NB4 (cell line): ENCODE measurements at regions not wholly inside any gene's neighbourhood (a gene's known extent, or its start where the extent isn't known, plus 50 kb on each side); places are given as distances from the start of the nearest gene placed in this dataset.

Source experiments
- DNase-seq: peaks from one replicate; pipeline ENCODE4 v3.0.0; 2010; ENCODE audit warnings: low read depth
- H3K4me3 ChIP-seq: one replicate; pipeline ENCODE4 v1.5.1; 2011; ENCODE audit warnings: mild to moderate bottlenecking, low read depth, low read length, moderate library complexity
- CTCF ChIP-seq: IDR thresholded peaks from one replicate; pipeline ENCODE4 v1.5.1; 2012; ENCODE audit warnings: low read depth, low read length
- MAX ChIP-seq: IDR thresholded peaks from 2 replicates; pipeline ENCODE4 v1.6.1; 2011; ENCODE audit warnings: low read depth, low read length
- MYC ChIP-seq: IDR thresholded peaks from 2 replicates; pipeline ENCODE4 v1.6.1; 2011; ENCODE audit warnings: low read depth, low read length
- POLR2A ChIP-seq: IDR thresholded peaks from 2 replicates; pipeline ENCODE4 v1.6.1; 2011; ENCODE audit warnings: mild to moderate bottlenecking; ENCODE audit not compliant: insufficient read length; ENCODE audit errors: extremely low read depth

- no peak for TF ChIP-seq POLR2A
- TF ChIP-seq MAX, result no peak
- TF ChIP-seq CTCF, result no peak
- TF ChIP-seq MYC, result no peak
- no peak overlapping the region for H3K4me3 ChIP-seq
- no peak for DNase-seq
Measured at GRCh38 chr7:120160166-120160565, 112.8 kb upstream of the KCND2 start.

GRCh38 chr7:120163449-120163848 is 109.5 kb upstream of the KCND2 start:
- TF ChIP-seq POLR2A (no peak), MYC (no peak), MAX (no peak), CTCF (no peak)
- DNase-seq, result no peak

GRCh38 chr7:120165227-120165626 is 107.7 kb upstream of the KCND2 start:
- H3K4me3 ChIP-seq, result no peak overlapping the region
- no peak for DNase-seq
- TF ChIP-seq CTCF (no peak), POLR2A (no peak), MAX (no peak), MYC (no peak)

More at GRCh38 chr7:120163449-120163848, 109.5 kb upstream of the KCND2 start:
- H3K4me3 ChIP-seq, result no peak overlapping the region

- TF ChIP-seq POLR2A (no peak), MYC (no peak), MAX (no peak), CTCF (no peak)
- DNase-seq, result no peak
- H3K4me3 ChIP-seq, result no peak overlapping the region
Measured at GRCh38 chr7:120168066-120168465, 104.9 kb upstream of the KCND2 start.

GRCh38 chr7:120169996-120170783 is 102.8 kb upstream of the KCND2 start:
- no peak for DNase-seq
- no peak overlapping the region for H3K4me3 ChIP-seq
- no peak for TF ChIP-seq MYC

- no peak overlapping the region for H3K4me3 ChIP-seq
- DNase-seq, result no peak
- TF ChIP-seq MYC (no peak), MAX (no peak), POLR2A (no peak), CTCF (no peak)
Measured at GRCh38 chr7:120170834-120171233, 102.1 kb upstream of the KCND2 start.
